ENCODE measurements at regions not wholly inside any gene's neighbourhood (a gene's known extent, or its start where the extent isn't known, plus 50 kb on each side); places are given as distances from the start of the nearest gene placed in this dataset.

DNA sequence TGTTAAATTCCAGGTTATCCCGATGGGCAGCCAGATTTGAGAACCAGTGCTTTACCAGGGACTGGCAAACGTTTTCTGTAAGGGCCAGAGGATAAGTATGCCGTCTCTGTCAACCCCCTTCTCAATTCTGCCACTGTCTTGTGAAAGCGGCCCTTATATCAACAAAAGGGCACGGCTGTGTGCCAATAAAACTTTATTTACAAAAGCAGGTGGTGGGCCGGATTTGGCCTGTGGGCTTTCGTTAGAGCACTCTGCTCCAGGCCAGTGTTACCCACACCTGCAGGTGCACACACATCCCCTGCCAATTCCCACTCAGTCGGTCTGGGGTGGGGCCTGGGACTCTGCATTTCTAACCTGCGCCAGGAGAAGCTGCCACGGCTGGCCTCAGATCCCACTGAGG is 111.2 kb downstream of the RFLNA start:
- DNase-seq: no peak

DNA sequence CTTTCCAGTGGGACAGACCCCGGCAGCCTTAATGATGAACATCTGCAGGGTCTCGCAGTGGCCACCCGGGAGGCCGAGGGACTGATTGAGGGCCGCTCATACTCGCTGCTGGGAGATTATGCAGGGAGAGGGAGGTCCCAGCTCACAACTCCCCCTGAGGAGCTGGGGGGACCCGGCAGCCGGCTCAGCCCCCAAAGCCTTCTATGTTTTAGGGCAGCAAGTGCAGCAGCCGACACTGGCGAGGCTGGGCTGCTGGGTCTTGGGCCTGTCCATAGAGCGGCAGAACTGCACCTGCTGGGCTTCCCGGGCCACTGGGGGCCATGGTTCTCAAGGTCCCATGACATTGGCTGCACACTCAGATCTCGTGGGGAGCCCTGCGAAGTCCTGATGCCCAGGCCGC is 110.7 kb downstream of the RFLNA start:
- no peak for DNase-seq

DNA sequence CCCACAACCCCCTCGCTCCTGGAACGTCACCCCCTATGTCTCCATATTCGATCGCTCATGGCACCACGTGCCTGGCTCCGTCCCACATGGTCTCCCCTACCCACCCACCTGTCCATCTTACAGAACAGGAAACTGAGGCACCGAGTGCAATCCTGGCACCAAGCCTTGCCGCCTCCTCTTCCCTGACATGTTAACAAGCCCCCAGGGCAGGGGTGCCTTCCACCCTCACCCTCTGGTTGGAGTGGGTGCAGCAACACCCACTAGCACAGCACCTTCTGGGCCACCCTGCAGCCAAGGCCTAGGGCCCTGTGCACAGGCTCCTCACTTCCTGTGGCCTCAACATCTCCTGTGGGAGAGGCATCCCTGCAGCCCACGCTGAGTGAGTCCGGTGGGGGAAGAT is 110.3 kb downstream of the RFLNA start:
- no peak for DNase-seq

DNA sequence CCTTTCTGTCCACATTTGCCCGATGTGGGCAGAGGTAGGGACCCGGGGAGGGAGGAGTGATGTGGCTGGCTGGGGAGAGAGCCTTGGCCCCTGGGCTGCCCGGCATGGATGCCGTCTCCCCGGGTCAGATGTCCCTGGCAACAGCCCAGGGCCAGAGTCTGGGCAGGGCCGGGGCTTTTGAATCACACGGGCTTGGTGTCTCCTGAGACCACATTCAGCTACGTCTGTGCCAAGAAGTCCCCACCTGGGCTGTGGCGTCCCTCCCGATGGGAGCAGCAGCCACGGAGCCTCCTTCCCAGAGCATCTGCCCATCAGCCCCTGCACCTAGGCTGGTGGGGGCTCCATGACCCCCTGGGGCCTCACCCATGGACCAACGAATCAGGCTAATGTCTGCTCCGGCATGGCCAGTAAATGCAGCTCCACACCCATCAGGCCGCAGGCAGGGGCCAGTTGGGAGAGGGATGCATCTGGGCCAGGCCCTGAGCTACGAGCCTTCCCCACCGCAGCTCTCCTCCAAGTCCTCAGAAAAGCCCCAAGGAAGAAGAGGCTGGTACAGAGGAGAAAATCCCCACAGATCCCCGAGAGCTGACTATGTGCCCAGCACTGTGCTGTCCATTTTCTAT is 109.4 kb downstream of the RFLNA start:
- DNase-seq: no peak

DNA sequence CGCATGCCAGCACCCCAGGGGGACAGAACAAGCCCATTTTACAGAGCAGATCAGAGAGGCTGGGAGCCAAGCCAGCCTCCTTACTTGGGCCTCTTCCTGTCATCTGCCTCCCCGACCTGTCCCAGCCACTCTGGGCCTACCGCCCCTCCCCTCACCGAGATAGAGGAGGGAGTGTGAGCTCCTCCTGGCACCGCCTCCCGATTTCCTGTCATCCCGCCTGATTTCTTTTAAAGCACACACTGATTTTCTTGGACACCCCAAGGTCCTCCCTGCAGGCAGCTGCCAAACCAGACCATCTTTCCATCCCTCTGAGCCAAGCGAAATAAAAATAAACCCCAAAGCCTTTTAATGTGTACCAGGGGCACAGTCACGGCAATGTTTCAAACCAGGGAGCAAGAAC is 108.4 kb downstream of the RFLNA start:
- DNase-seq: no peak

DNA sequence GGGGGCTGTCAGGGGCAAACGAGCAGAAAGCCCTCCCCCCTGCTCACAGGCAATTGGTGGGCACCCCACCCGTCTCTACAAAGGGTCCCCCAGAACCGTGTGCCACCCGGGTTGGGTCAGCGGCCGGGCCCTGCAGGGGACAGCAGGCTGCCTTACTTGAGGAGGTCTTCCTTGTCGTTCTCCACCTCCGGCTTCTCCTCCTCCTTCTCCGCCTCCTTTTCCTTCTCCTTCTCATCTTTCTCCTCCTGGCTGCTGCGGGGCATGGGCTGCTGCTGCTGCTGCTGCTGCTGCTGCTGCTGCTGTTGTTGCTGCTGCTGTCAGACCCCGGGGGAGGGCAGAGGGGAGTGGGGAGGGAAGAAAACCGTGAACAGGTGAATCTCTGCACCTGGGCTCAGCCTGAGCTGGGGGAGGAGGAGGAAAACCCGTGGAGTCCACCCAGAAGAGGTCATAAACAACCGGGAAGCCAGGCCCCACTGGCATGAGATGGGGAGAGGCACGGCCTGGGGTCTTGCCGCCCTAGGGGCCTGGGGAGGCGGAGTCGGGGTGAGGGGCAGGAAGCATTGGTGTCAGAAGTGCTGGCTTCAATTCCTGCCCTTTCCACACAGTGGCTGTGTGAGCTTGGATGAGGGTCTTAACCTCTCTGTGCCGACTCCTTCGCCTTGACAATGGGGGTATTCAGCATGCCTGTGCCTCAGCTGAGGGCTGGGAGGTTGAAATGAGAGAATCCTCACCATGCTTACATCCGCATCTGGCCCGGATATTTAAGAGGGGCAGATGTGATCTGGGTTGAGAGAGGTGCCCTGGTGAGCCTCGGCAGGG is 107.6 kb downstream of the RFLNA start:
- no peak for DNase-seq

DNA sequence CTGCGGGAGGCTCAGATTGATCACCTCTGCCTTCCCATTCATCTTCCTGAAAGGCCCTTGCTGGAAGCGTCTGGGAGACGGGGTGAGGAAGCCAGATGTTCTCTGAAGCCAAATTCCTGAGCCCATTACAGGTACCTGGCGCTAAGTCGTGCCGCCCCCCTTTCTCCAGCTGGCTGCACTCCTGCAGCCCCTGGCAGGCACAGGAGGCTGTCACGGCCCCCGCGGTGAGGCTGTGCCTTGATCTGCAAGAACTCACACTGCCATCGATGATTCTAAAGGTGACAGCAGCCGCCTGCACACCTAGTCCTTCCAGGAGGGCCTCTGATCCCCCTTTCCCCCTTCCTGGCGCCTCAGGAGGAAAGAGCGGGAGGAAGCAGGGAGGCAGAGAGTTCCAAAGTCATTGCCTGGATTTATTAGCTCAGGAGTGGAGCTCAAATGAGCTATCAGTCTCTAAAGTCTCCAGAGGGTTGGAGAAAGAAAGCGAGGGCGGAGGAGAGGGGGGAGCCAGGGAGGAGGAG is 106.9 kb downstream of the RFLNA start:
- DNase-seq: no peak

DNA sequence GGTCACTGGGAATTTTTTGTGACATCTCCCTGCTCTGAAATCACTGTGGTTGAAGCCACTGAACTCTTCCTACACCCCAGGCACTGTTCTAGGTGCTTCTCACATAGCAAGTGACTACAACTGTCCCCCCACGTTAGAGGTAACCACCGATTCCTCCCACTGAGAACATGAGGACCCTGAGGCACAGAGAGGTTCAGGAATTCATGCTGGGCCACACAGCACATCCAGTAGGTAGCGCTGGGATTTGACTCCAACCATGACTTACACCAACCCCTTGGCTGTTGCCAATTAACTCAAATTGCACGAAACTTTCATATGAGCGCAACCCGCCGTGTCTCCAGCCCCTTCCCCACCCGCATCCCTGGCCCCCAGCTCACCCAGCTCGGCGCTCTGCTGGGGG is 105.2 kb downstream of the RFLNA start:
- no peak for DNase-seq

DNA sequence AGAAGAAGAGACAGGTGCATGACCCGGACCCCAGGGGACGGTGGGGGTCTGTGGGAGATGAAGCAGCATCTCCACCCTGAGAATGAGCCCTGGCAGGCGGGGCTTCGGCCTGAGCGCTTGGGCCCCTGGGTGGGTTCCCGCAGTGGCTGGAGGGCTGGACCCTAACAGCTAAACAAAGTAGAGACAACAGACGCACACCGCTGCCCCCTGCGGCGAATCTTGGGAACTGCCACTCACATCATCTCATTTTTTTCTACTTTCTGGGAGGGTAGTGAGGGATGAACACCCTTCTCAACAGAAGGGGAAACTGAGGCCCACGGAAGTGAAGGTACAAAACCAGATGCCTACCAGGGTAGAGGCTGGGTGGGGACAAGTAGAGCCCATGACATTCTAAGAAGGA is 104.7 kb downstream of the RFLNA start:
- DNase-seq: peak in 1 of 2 experiments; percentile 15

DNA sequence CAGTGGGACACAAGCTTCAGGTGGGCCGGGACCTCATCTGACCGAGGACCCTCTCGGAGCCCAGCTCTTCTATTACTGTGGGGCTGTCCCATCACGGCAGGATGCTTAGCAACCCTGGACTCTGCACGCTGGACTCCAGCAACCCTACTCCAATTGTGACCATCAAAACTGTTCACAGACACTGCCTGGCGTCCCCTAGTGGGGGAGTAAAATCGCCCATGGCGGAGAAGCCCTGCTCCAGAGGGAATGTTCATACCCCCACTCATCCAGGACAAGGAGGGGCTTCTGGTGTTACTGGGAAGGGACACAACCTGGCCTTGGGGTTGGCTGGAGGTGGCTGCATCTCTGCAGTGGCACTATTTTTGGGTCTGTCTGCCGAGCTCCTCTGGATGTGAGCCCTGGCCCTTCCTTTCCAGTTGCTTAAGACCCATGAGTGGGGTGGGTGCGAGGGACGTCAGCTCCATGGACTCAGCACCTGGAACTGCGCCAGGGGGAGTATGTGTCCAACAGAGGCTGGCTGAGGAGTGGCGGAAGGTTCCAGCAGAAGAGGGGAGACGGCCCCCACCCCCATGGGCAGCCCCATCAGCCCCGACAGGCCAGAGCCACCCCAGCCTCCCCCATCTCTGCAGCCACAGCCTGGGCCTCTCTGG is 103.8 kb downstream of the RFLNA start:
- DNase-seq: no peak

DNA sequence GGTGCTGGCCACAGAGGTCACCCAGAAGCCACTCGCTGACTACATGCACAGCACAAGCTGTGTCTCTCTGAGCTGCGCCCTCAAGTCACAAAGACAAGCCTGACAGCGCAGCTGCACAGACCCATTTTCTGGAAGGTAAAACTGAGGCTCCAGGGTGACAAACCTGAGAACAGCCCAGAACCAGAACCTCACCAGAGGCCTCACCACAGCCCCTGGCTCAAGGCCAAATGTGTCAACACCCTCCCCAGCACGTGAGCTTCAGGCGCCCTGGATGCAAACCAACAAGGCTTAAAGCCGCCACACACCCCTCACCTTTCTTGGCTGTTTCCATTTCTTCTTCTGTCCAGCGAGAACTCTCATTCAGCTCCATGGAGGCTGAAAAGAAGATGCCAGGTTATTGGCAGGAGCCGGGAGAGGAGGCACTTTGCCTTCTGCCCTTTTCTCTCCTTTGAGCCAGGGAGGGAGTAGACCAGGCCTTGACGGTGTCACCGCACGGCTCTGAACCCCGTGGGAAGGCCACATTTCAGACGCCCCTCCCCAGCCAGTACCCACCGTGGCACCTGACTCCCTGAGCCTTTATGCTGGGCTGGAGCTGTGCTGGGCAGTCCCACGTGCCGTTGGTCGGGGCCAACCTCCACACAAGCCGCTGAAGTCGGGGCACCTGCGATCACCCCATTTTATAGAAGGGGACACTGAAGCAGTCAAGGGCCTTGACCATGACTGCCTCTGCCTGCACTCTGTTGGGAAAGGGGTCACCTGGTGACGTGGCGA is 103.1 kb downstream of the RFLNA start:
- no peak for DNase-seq

DNA sequence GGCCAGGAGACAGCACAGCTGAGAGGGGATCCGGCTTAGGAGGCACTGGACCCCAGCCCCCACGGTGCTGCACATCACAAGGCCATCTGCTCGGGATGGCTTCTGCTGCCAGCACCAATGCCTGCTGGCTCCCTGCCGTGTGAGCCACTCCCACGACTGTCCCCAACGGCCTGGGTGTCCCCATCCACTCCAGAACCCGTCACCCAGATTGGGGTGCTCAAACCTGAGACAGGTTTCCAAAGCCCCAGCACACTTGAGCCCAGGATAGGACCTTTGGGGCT is 102.4 kb downstream of the RFLNA start:
- no peak for DNase-seq

DNA sequence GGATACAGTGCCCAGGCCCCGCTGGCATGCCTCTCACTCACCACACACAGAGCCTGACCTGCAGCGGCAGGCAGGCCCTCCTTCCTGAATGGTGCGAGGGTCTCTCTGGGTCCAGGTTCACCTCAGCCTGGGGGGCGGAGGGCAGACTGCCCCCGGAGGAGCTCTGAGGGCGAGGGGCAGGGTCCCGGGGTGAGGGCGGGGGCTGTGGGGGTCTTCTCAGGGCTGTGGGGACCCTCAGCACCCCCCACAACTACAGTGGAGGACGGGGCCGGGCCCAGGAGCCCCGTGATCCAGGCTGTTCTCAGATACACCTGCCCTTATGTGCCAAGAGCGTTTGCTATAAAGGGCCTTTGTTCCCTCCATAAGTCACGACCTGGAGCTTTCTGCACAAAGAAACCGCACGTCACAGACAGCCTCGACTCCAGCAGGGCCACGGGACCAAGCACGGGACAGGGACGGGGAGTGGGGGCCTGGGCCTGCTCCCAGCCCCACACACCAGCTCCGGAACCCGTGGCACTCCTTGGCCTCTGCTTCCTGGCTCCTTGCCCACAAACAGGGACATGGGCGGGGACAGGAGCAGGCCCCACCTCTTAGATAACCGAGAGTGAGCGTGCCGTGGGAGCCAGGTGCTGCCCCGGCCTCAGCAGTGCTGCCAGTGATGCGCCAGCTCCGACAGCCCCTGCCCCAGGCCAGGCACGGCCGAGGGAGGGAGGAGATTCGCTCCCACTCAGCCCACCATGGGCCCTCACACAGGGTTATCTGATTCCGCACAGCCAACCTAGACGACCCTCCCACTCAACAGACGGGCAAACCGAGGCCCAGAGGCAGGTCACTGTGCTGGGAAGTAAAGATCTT is 101.9 kb downstream of the RFLNA start:
- DNase-seq: no peak

DNA sequence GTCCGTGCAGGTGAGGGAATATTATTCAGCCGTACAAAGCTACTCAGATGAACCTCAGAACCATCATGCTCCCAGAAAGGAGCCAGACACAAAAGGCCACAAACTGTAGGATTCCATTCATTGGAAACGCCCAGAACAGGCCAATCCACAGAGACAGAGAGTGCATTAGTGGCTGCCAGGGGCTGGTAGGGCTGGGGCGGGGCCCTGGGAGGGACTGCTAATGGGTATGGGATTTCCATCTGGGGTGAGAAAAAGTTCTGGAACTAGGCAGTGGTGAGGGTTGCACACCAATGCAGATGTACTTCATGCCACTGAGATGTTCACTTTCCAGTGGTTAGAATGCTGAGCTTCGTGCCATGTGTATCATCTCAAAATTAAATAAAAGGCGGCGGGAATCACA is 101.1 kb downstream of the RFLNA start:
- DNase-seq: no peak

DNA sequence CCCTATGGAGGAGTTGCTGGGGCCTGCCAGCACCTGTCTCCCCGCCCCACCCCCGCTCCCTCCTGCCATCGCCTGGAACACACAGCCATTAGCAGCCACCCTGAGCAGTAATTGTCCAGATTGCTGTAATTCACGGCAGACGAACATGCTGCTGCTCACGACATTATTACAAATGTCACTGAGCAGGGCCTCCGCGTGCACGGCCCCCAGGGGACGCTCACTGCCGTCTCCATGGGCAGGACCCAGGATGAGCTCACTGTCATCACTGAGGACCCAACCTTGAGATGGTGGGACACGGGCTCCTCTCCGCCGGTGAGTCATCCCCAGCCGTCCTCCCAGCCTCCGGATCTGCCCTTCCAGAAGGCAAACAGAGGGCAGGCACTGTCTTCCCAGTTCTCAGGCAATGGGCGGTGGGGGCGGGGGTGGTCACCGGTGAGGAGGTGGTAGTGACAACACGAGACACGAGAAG is 100.4 kb downstream of the RFLNA start:
- DNase-seq: no peak

DNA sequence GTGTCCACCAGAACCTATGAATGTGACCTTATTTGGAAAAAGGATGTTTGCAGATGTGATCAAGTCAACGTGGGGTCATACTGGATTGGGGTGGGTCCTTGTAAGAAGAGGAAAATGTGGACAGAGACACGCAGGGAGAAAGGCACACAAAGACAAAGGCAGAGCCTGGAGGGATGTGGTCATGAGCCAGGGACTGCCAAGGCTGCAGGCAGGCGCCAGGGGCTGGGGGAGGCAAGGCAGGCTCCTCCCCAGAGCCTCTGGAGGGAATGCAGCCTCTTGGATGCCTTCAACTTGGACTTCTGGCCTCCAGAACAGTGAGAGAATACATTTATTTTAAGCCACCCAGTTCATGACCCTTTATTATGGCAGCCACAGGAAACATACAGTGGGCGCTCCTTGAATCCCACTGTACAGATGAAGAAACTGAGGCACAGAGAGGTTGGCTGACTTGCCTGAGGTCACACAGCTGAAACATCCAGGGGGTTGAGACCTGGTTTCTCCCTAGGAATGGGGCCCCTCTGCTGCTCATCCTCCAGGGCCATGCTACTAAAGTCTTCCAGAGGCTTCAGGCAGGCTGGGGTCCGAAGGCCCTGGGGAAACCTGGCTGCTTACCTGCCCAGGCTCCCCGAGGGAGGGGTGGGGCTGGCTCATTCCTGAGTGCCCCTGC is 99.7 kb downstream of the RFLNA start:
- no peak for DNase-seq

DNA sequence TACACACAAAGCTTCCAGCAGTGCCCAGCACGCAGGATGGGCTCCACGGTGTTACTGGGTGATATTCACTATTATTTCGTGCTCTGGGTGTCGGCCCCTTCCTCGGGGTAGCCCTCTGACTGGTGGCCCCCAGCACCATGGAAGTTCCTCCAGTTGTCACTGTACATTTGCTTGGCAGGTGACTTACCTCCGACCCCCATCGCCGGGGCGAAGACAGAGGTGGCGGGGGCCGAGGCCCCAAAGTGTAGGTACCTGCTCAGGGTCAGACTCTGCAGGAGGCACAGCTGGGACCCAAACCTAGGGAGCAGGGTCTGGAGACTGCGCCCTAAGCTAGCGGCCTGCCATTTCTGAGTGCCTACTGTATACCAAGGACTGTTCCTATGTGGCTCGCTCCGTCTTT is 98.9 kb downstream of the RFLNA start:
- no peak for DNase-seq

DNA sequence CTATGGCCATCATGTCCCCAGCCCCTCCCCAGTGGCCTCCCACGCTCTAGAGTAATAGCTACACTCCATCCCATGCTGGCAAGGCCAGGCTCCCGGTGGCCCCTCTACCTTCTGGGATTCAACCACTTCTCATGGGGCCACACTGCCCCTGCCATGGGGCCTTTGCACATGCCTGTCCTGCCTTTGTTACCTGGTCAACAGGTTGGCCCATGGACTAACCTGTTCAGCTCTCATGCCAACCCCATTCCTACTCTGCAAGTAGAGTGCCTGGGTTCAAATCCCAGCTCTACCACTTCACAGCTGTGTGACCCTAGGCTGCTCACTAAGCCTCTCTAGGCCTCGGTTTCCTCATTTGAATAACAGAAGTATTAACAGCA is 98.5 kb downstream of the RFLNA start:
- no peak for DNase-seq

DNA sequence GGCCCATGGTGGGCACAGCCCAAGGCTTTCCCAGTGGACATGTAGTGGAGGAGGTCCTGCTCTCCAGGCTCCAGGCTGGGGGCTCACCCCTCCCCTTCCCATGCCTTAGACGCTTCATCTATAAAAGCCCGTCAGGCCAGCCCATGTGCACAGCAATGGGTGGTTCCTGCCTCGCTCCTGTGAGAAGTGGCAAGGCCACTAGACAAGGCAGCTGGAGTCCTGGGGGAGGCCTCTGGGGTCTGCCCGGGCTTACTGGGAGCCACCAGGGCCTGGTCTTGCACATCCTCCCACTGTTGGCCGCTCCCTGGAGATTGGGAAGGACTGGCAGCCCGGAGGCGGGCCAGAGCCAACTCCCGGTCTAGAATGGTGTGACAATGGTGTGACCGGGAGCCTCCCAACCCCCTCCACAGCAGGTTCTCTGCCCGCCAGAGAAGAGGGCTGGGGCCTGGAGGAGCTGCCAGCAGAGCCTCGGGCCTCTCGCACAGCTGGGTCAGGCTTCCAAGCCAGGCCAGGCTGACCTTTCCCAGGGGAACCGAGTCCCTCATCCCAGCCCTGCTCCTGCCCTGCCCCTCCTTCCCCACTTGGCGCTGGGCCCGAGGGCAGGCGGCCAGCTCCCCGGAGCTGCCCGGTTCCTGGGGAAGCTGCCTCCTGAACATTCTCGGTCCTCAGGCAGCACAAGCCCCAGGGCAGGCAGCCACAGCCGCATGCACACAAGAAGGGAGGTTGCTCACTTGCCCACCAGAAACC is 97.9 kb downstream of the RFLNA start:
- no peak for DNase-seq

DNA sequence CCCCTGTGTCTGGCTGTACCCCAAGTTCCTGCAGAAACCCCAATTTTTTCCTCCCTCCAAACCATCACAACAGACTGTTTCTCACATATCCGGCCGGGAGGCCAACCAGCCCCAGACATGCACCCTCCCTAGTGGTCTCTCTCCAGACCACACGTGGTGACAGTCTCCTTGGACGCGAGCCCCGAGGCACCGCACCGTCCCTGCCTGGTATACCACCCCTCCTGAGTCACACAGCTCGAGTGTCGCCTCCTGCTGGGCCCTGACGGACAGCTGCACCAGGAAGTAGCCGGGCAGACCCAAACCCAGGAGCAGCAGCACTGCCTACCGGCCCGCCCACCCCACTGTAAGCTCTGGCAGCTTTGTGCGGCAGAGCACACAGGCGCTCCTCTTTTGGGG is 97.4 kb downstream of the RFLNA start:
- DNase-seq: no peak

Measured in activated CD4-positive, alpha-beta T cell treated with anti-CD3 and anti-CD28 coated beads, Interleukin-2, amount 50 U/mL, for 4 hours (primary cell).